Activated gamma-delta T cell treated with anti-CD3 and anti-CD28 coated beads, Interleukin-2, amount 50 U/mL, for 16 hours (primary cell): ENCODE measurements at regions not wholly inside any gene's neighbourhood (a gene's known extent, or its start where the extent isn't known, plus 50 kb on each side); places are given as distances from the start of the nearest gene placed in this dataset.

Source experiments
- DNase-seq: peaks from one replicate; pipeline ENCODE4 v3.0.0-alpha.2; 2020; ENCODE audit warnings: low read depth

GRCh38 chr13:22653866-22654265 lies 526.9 kb upstream of the SGCG start:
- DNase-seq: no peak

DNA sequence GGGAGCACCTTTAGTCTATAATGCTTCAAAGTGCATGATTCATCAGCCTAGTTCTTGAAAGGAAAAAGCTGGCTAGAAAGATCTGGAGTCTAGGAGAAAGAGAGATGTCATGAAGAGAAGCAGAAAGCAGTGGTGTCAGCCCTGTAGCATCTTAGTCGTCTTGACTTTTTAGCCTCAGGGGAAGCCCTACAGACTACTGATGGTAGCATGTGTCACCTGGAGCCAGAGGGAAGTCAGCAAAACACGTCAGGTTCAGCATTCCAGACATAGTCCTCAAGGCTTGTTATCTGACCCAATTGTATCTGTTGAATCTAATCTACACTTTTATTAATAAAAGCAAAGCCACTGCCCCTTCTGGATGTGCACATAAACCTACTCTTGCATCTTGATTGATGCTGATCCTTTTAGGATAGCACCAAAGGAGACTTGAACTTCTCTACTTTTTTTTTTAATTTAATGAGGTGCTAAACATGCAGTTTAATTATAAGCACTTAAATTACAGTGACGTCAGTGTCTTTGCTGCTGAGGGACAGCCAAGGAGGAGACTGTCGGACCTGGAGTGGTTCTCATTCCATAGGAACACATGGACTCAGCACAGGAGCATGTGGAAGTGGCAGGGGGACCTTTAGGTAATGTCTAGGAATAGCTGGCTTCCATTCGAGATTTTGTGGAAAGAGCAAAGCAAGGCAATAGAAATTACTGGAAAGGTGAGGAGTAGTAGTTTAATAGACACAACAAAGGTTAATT lies 525.5 kb upstream of the SGCG start:
- no peak for DNase-seq

- DNase-seq: no peak
These were observed 518.0 kb upstream of the SGCG start for GRCh38 chr13:22662771-22663170.

DNA sequence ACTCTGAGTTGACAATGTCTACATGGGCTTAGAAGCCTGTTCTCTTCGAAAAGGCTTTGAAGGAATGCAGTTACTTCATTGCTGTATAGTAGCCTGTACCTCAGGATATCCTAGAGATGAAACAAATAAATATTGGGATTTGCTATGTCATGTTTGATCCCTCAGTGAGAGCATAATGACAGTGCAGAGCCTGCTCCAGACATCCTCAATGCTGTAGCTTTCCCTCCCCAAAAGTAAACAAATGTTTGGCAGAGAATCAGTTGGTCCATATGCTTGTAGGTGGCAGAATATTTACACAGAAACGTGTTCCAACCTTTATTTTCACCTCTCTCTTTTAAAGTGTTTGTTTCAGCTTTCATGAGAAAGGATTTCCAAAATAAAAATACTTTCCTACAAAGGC lies 515.3 kb upstream of the SGCG start:
- no peak for DNase-seq

DNA sequence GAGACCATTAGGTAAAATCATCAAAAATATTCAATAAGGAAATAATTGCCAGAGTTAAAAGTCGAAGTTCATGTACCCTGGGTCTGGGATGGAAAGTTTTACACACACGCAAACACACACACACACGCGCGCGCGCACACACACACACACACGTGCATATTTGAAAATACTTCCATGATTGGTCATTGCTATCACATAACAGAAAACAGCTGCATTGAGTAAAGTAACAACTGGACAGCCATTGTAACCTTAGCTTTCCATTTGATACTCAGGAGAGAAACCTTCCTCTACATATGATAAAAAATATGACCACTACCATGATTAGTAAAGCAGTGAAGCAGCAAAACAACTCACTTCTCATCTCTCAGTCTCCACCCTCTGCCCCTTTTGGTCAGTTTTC lies 490.0 kb upstream of the SGCG start:
- DNase-seq: no peak

DNA sequence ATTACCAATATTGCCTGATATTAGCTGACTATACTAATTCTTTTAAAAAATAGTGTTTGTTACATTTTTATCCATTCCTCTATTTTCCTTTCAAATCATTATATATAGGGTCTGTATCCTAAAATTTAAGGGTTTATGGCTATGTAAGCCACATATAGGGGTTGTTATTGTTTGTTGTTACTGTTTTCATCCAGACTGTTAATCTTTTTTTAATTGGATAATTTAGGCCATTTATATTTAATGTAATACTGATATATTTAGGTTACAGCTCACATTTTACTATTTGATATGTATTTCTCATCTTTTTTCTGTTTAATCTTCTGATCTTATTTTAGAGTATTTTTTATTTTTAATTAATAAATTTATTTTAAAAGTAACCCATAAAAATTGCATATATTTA lies 487.1 kb upstream of the SGCG start:
- no peak for DNase-seq

DNA sequence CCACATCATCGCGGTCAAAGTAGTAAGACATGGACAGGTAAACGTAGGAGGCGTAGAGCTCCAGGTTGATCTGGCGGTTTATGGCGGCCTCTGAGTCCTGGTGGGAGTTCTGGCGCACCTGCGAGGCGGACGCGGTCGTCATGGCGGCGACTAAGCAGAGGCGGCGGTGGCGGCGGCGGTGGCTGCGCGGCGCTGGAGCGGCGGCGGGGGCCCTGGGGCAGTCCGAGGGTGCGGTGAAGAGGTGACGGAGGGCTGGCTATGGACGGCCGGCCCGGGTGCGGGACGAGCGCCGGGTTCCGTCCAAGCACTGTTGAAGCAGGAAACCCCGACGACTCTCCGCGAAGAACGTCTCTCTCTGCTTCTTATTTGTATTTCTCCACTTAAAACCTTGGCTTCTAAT lies 484.3 kb upstream of the SGCG start:
- DNase-seq: no peak

DNA sequence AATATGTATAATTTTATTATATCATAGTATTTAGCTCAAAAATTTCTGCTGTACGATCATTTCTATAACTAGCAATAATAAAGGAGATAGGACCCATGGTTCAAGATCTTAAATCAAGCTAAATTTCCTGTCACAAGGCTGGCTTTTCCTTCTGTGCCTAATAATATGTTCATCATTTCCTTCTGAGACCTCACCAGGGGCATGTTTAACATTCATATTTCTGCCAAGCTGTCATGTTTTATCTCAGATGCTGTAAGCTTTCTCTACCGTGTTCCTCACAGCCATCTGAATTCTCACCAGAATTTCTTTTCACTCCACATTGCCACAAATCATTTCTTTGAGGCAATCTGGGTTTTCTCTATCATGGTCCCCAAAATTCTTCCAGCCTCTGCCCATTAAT lies 482.3 kb upstream of the SGCG start:
- no peak for DNase-seq

DNA sequence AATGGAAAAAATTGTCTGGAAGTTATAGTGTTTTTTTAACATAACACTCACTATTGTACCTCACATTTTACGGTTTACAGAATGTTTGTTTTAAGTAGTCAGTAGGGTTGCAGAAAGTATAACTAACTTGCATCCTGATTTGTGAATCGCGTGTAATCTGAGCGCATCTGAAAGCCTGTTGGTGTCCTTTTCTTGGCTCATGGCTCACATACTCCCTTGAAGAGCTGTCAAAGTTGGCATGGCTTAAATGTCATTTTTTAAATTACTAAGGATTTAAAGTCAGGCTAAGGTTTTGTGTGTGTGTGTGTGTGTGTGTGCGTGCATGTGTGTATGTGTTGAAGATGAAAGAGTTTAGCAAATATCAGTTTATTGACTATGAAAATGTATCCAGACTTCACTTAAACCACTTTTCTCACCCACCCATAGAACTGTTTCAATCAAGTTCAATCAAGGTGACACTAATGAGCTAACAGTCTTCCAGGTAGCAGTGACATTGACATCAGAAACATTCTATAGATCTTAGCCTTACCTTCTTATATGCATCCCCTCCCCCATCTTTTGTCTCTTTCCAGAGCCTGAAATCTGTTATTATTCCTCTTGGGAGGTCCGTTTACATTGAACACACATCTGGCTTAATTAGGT lies 480.4 kb upstream of the SGCG start:
- DNase-seq: no peak

DNA sequence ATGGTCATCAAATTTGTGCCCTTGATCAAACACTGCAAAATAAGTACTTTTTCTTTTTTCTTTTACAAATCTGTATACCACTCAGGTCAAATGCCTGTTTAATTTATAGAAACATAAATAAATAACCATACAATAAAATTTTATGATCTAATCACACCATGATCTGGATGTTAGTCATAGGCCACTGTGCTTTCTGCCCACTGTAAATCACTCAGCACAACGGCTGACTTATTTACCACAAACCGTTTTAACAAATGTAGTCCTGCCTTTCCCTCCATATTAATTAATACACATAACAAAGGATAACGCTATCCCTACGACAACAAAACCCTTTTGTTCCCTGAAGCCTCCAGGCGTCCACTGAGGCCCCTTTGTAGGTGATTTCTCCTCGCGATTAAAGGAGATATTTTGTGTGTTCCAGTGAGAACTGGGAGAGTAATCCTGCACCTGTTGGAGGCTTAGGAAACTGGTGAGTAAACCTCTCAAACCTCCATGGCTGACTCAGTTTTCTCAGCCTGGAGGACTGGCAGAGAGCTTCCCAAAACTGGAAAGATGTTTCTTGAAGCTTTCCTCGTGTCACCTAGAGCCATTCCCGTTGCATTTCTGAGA lies 477.1 kb upstream of the SGCG start:
- no peak for DNase-seq

GRCh38 chr13:22707946-22708345 lies 472.8 kb upstream of the SGCG start:
- DNase-seq: no peak

DNA sequence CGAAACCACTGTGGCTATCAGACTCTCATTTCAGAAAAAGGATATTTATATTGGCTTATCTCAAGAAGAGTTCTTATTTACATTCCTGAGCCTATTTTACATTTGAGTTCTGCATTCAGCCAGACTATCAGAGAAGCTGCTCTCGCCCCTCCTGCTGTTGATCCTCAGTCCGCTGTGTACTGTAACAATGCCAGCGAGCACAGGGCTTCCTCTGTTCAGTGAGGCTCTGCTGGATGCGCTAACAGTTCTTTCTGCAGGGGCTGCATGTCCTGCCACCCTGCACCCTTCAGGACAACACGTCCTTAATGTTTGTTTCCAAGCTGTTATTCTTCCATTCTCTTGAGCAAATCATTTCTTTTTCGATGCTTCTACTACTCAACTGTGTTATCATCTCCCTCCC lies 463.7 kb upstream of the SGCG start:
- no peak for DNase-seq

DNA sequence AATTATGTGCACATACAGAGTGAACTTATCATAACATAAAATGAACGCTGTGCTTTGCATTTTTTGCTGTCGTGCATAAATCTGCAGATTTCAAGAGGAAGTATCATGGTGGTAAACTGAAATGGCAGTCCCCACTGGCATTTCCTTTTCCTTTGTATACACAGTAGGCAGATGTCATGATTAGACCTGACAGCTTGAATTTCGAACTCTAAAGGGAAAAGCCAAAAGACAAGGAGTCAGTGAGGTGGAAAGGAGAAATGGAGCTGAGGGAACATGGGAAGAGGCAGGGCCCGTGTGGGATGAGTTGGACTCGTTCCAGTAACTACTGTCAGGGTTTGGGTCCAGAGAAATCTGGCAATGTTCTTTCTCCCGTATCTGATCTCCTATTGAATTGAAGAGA lies 454.1 kb upstream of the SGCG start:
- DNase-seq: no peak

- no peak for DNase-seq
These were observed 445.5 kb upstream of the SGCG start for GRCh38 chr13:22735011-22735995.

- DNase-seq: no peak
These were observed 444.6 kb upstream of the SGCG start for GRCh38 chr13:22736084-22736767.

DNA sequence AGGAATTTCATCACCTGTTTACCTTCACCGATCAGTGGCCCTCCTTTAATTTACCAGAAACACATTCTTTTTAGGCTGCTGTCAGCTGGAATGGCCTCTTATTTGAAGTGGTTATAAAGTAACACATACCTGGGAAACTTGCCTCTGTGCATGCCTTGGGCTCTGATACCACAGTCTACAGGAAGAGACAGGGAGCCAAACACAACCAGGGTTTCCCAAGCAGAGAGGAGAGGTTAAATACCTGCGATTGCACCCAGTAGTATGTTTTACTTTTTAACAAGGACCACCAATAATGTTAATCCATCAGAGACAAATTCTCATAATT lies 444.0 kb upstream of the SGCG start:
- no peak for DNase-seq

- DNase-seq: no peak
These were observed 442.4 kb upstream of the SGCG start for GRCh38 chr13:22738357-22738756.

DNA sequence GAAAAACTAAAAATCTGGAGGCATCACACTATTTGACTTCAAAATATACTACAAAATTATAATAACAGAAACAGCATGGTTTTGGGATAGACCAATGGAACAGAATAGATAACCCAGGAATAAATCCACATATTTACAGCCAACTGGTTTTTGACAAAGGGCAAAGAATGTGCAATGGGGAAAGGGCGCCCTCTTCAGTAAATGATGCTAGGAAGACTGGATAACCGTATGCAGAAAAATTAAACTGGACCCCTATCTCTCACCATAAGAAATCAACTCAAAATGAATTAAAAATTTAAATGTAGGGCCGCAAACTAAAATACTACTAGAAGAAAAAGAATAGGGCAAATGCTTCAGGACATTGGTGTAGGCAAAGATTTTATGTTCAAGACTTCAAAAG lies 440.5 kb upstream of the SGCG start:
- no peak for DNase-seq

DNA sequence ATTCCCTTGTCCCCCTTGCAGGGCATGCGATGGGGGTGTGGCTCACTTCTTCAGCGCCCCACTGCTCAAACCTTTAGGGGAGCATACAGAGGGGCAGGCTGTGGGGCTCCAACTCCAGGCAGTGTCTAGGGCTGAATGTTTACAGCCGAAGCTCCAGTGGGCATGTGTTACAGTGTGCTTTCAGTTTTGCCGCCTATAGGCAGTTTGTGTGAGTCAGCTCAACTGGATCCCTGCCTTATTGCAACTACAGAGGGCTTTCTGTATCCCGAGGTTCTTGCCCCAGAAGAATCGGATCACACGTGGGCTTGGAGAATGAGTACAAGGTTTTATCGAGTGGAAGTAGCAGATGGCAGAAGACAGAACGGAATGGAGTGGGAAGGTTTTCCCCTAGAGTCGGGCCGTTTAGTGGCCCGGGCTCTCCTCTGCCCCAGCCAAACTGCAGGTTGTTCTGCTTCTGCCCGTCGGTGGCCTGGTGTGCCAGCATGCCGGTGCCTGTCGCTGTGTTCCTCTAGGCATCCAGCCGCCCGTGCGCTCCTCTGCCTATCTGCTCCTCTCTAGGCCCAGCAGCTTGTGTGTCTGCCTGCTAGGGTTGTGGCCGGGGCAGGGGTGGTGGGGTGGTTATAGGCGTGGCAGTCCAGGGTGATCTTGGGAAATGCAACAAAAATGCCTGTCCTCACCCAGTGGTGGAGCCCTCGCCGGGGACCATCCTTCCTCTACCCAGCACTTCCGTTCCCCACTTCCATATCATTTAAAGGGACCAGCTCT lies 435.9 kb upstream of the SGCG start:
- DNase-seq: no peak

- DNase-seq: no peak
These were observed 431.8 kb upstream of the SGCG start for GRCh38 chr13:22748866-22749577.

DNA sequence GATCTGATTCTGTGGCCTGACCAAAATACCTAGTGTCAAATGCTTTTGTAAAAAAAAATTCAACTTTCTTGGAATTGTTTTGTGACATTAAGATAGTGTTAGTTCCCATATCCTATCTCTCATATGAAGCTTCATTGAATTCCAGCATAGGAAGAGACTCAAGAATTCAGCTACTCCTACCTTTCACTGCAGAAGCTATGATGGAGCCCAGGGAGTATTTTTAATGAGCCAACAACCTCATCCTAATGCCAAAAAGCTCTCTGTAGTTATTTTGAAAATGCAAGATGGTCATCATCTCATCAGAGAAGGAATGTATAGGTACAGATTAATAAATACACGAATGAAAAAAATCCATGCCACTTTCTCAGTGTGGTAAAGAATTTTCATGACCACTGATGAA lies 431.2 kb upstream of the SGCG start:
- DNase-seq: no peak
